ENCODE measurements at regions not wholly inside any gene's neighbourhood (a gene's known extent, or its start where the extent isn't known, plus 50 kb on each side); places are given as distances from the start of the nearest gene placed in this dataset.

GRCh38 chr2:129192841-129193253 lies 786.6 kb upstream of the RAB6C start:
- TF ChIP-seq POLR2A (IDR thresholded peaks at IDR 0.05; ENCODE audit: low read depth, low read length) (no peak), POLR2AphosphoS5 (IDR thresholded peaks at IDR 0.05; ENCODE audit: low read depth, low read length) (no peak), TAF1 (IDR thresholded peaks at IDR 0.05; ENCODE audit: low read depth, low read length) (no peak), SPI1 (IDR thresholded peaks at IDR 0.05; ENCODE audit: low read depth, low read length) (no peak), POU2F2 (IDR thresholded peaks at IDR 0.05; ENCODE audit: low read depth, low read length) (no peak)
